ENCODE measurements at regions not wholly inside any gene's neighbourhood (a gene's known extent, or its start where the extent isn't known, plus 50 kb on each side); places are given as distances from the start of the nearest gene placed in this dataset.

GRCh38 chr12:98060411-98060810 is 455.0 kb upstream of the TMPO start:
- no peak for DNase-seq (ENCODE audit: low read depth)

GRCh38 chr12:98062464-98063245 is 452.7 kb upstream of the TMPO start:
- DNase-seq (ENCODE audit: low read depth), result no peak

DNA sequence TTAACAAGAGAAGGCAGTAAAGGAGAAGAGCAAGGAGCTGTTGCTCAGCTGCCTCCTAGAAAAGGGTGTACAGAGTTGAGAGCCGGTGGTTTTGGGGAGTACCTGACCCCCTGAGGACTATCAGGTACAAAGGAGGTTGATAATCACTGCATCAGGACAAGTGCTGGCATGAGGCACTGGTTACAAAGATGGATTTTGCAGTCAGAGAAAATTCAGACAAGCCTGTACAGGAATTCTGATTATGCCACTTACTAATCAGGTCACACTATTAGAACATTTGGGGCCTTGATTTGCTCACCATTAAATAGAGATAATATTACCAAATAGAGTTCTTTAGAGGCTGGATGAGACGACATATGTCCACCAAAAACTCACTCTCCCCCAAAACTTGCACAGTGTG is 450.9 kb upstream of the TMPO start:
- DNase-seq (ENCODE audit: low read depth), result no peak

DNA sequence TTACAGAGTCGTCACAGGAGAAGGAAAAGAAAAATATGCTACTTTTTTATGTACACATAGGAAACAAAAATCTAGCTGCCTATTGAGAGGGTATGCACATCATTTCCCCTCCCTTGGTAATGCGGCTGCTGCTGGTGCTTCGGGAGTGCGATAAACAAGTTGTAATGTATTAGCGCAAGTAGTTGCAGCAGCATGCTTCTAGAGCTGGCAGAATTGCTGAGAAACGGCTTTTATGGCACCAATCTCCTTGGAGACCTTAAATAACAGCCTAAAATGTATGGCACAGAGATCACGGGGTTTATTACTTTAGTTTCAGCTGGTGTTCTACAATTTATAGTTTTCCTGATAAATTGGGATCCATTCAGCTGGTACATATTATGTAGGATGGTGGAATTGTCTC is 447.6 kb upstream of the TMPO start:
- DNase-seq (ENCODE audit: low read depth), result no peak

GRCh38 chr12:98073610-98074009 is 441.8 kb upstream of the TMPO start:
- no peak for DNase-seq (ENCODE audit: low read depth)

- no peak for DNase-seq (ENCODE audit: low read depth)
Observed at GRCh38 chr12:98074286-98074685, 441.1 kb upstream of the TMPO start.

- no peak for DNase-seq (ENCODE audit: low read depth)
Observed at GRCh38 chr12:98084391-98084790, 431.0 kb upstream of the TMPO start.

GRCh38 chr12:98085046-98085755 is 430.2 kb upstream of the TMPO start:
- DNase-seq (ENCODE audit: low read depth), result no peak

GRCh38 chr12:98090731-98091130 is 424.7 kb upstream of the TMPO start:
- no peak for DNase-seq (ENCODE audit: low read depth)

GRCh38 chr12:98096436-98096835 is 419.0 kb upstream of the TMPO start:
- no peak for DNase-seq (ENCODE audit: low read depth)

DNA sequence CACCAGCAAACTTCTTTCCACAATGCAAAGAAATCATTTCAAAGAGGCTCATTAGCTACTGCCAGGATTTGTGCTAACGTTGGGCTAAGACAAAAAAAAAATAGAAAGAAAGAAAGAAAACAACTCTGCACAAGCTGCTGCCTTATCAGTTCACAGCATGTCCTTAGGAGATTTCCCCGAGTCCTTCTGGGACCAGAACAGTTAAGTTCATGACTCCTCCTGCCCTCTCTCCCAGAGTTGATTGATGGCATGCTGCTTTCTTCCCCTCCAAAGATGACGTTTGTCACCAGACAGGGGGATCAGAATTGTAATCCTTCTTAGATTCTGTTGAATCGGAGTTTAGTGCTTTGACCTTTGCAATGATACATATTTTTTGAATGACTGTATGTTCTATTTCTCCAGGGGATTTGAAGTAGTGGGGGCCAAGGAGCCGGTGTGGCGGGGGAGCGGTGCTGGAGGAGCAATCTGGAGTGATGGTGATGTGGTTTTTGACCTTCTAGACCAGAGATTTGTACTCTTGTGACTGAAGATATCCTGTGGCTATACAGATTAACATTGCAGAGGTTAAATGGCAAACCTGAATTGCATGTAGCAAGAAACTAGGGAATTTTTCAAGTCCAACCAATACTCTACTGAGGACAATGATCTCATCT is 409.2 kb upstream of the TMPO start:
- DNase-seq (ENCODE audit: low read depth), result no peak

GRCh38 chr12:98109266-98109665 is 406.1 kb upstream of the TMPO start:
- no peak for DNase-seq (ENCODE audit: low read depth)

DNA sequence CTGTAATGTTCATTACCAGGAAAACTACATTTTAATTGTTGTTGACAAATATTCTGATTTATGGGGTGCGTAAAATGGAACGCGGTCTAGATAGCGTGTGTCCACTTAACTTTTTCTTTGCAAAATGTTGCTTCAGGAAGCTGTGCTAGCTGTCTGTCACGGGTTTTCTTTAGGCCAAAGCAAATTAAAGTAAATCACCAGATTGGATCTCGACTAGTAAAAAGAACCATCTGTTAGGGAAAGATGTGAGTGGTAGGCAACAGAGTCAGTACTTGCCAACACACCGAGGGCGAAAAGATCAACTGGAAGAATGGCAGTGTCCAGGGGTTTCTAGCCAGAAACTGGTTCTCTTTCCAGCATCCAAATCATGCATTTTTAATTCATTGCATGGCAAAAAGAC is 404.9 kb upstream of the TMPO start:
- no peak for DNase-seq (ENCODE audit: low read depth)

DNA sequence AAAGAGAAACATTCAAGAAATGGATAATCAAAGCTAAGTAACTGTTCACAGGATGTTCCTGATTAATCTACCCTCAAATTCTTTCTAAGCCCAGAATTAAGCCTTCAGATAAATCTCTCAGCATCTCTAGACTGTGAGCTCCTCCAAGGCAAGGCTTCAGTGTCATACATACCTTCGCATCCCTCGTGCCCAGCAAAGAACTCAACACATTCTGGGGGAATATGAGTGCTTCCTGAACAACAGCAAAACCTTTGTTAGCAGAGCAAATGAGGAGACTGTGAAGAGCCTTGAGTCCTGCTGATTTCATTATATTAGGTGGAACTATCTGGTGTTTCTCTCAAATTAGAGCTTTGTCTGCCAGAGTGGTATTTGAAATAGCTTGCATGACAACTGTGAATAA is 401.8 kb upstream of the TMPO start:
- DNase-seq (ENCODE audit: low read depth), result no peak

DNA sequence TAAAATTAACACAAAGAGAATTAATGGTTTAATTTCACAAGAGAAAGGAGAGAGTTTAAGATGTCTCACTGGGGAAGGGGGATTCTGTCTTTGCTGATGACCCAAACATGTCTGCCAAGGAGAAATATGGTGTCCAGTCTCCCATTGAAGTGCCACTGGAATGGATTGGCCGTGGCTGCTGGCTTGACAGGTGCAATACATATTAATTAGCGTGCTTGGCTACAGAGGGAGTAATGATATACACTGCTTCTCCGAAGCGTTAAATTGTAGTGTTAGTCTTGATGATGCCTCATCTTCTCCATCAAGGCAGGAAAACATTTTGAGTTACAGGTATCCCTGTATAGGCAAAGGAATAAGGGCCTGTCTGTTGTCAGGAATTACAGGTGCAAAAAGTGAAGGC is 393.4 kb upstream of the TMPO start:
- DNase-seq (ENCODE audit: low read depth), result no peak

GRCh38 chr12:98123021-98123461 is 392.3 kb upstream of the TMPO start:
- DNase-seq (ENCODE audit: low read depth), result no peak

GRCh38 chr12:98126637-98127335 is 388.6 kb upstream of the TMPO start:
- no peak for DNase-seq (ENCODE audit: low read depth)

- DNase-seq (ENCODE audit: low read depth), result no peak
Observed at GRCh38 chr12:98127336-98127679, 388.1 kb upstream of the TMPO start.

- no peak for DNase-seq (ENCODE audit: low read depth)
Observed at GRCh38 chr12:98127854-98128253, 387.5 kb upstream of the TMPO start.

GRCh38 chr12:98136544-98136943 is 378.8 kb upstream of the TMPO start:
- DNase-seq (ENCODE audit: low read depth), result no peak

DNA sequence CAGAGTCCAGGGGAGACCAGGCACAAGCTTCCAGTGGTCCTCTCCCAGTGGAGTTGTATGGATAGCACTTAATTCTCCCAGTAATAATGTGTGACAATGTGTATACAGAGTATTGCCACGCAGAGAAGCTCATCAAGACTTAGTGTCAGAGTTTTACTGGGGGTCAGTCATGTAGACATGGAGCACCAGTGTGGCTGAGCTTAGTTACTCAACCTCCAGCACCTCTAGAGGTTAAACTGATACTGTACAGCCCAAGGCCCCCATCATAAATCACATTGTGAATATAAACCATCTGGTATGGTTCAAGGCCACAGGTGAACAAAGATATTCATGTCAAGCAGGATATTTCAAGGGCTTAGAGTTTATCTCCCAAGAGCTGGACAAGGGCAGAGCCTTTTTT is 378.1 kb upstream of the TMPO start:
- DNase-seq (ENCODE audit: low read depth), result no peak

DNA sequence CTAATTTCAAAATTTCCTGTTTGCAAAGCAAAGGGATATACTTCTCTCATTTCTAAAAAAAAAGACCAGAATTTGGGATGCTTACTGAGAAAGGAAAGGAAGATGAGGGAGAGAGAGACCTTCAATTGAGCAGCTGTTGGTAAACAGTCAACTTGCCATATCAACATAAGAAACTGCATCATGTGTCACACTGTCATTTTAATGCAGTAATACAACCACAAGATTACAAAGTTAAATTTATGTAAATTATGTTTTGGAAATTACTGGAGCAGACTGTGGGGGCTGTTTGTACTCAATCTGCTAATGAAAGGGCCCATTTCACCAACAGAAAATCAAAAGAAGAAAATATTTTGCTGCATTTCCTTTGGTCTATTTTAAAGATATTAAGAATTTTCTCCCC is 370.4 kb upstream of the TMPO start:
- DNase-seq (ENCODE audit: low read depth), result no peak

GRCh38 chr12:98146043-98146442 is 369.3 kb upstream of the TMPO start:
- no peak for DNase-seq (ENCODE audit: low read depth)

All from fibroblast of gingiva (primary cell).